ENCODE measurements at regions not wholly inside any gene's neighbourhood (a gene's known extent, or its start where the extent isn't known, plus 50 kb on each side); places are given as distances from the start of the nearest gene placed in this dataset.
"Not testable (repeated sequence)": the region's sequence is repeated elsewhere in the genome, so short reads cannot be mapped to it uniquely, and the experiment has no call there.

DNA sequence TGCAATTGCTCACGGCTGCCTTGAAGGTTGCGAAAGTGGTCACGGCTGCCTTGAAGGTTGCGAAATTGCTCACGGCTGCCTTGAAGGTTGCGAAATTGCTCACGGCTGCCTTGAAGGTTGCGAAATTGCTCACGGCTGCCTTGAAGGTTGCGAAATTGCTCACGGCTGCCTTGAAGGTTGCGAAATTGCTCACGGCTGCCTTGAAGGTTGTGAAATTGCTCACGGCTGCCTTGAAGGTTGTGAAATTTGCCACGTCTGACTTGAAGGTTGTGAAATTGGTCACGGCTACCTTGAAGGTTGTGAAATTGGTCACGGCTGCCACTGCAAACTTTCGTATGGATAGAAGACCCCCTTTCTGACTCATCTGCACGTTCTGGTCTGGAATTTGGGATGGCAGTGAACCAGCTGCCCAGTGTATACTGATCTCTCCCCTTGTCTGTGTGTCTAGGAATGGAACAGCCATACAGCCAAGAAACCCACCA, 150.1 kb downstream of the ASMT start:
- H3K9me3 ChIP-seq (replicated peaks; ENCODE audit: control insufficient read depth, low read depth, low read length); H3K4me1 ChIP-seq (ENCODE audit: control insufficient read depth, insufficient read depth, low read length); H3K4me3 ChIP-seq (ENCODE audit: low read length); H3K36me3 ChIP-seq (ENCODE audit: control insufficient read depth, insufficient read depth, low read length); DNase-seq; H3K27ac ChIP-seq (ENCODE audit: low read length); H3K27me3 ChIP-seq (ENCODE audit: control insufficient read depth, insufficient read depth, low read length): not testable (repeated sequence)
- WGBS (ENCODE audit: insufficient coverage), result 68% methylated on average over 3 of the region's 19 CpGs

DNA sequence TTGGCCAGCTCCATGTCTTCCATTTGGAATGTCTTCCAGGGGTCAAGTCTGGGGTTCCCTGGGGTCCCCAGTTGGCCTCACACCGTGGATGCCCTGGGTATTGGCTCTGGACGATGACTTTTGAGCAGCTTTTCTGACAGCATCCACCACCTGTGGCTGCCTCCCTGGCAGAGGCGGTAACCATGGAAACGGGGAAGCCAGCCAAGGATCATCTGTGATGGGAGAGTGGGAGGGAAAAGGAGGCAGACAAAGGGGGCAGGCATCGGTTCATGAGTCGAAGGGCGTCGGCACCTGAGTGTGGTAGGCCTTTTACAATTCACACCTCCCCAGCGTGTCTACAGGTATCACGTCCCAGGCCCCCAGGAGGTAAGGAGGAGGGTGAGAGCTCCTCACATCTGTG, 152.2 kb downstream of the ASMT start:
- peaks cover 2% of the 10 kb centered on the region for H3K27me3 ChIP-seq (ENCODE audit: control insufficient read depth, insufficient read depth, low read length)
- no peak overlapping the region for H3K4me3 ChIP-seq (ENCODE audit: low read length)
- no peaks in the 10 kb centered on the region for H3K4me1 ChIP-seq (ENCODE audit: control insufficient read depth, insufficient read depth, low read length)
- no peaks in the 10 kb centered on the region for H3K9me3 ChIP-seq (replicated peaks; ENCODE audit: control insufficient read depth, low read depth, low read length)
- 67% methylated on average over 4 of the region's 10 CpGs for WGBS (ENCODE audit: insufficient coverage)
- H3K36me3 ChIP-seq (ENCODE audit: control insufficient read depth, insufficient read depth, low read length), result no peaks in the 10 kb centered on the region
- DNase-seq, result no peak
- no peak overlapping the region for H3K27ac ChIP-seq (ENCODE audit: low read length)

GRCh38 chrX:1778817-1779216, 164.0 kb downstream of the ASMT start:
- no peak overlapping the region for H3K4me3 ChIP-seq (ENCODE audit: low read length)
- DNase-seq, result no peak
- H3K27me3 ChIP-seq (ENCODE audit: control insufficient read depth, insufficient read depth, low read length), result no peaks in the 10 kb centered on the region
- H3K9me3 ChIP-seq (replicated peaks; ENCODE audit: control insufficient read depth, low read depth, low read length), result no peaks in the 10 kb centered on the region
- no peak overlapping the region for H3K27ac ChIP-seq (ENCODE audit: low read length)
- no peaks in the 10 kb centered on the region for H3K4me1 ChIP-seq (ENCODE audit: control insufficient read depth, insufficient read depth, low read length)
- 86% methylated on average over 2 of the region's 4 CpGs for WGBS (ENCODE audit: insufficient coverage)
- no peaks in the 10 kb centered on the region for H3K36me3 ChIP-seq (ENCODE audit: control insufficient read depth, insufficient read depth, low read length)

DNA sequence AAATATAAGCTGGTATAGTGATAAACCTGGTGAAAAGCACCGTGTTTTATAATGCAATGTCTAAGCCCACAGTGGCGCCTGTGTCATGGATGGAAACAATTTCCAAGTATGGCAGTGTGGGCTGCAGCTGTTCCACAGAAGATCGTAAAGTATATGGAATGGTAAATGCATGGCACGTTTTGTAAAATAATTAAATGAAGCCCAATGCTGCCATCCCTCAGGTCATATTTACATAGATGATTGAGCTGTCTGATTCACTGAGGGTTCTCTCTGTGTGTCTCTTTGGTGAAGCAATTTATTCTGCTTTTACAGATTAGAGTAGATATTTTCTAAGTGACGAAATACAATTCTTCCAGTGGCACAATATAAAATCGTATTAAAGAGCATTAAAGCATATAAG, 164.8 kb downstream of the ASMT start:
- Histone ChIP-seq H3K4me3 (ENCODE audit: low read length) (no peak overlapping the region), H3K36me3 (ENCODE audit: control insufficient read depth, insufficient read depth, low read length) (no peaks in the 10 kb centered on the region), H3K9me3 (replicated peaks; ENCODE audit: control insufficient read depth, low read depth, low read length) (peaks cover under 1% of the 10 kb centered on the region), H3K27ac (ENCODE audit: low read length) (no peak overlapping the region), H3K27me3 (ENCODE audit: control insufficient read depth, insufficient read depth, low read length) (no peaks in the 10 kb centered on the region), H3K4me1 (ENCODE audit: control insufficient read depth, insufficient read depth, low read length) (no peaks in the 10 kb centered on the region)
- WGBS (ENCODE audit: insufficient coverage), result 39% methylated on average over 3 of the region's 6 CpGs
- no peak for DNase-seq

GRCh38 chrX:1781766-1782165, 166.9 kb downstream of the ASMT start:
- Histone ChIP-seq H3K9me3 (replicated peaks; ENCODE audit: control insufficient read depth, low read depth, low read length) (peaks cover 3% of the 10 kb centered on the region), H3K4me3 (ENCODE audit: low read length) (no peak overlapping the region), H3K27me3 (ENCODE audit: control insufficient read depth, insufficient read depth, low read length) (no peaks in the 10 kb centered on the region), H3K4me1 (ENCODE audit: control insufficient read depth, insufficient read depth, low read length) (no peaks in the 10 kb centered on the region), H3K27ac (ENCODE audit: low read length) (no peak overlapping the region), H3K36me3 (ENCODE audit: control insufficient read depth, insufficient read depth, low read length) (no peaks in the 10 kb centered on the region)
- DNase-seq, result peak; percentile 9
- WGBS (ENCODE audit: insufficient coverage), result 57% methylated on average over 11 of the region's 11 CpGs

GRCh38 chrX:1784773-1785172, 169.9 kb downstream of the ASMT start:
- no peak overlapping the region for H3K27ac ChIP-seq (ENCODE audit: low read length)
- H3K9me3 ChIP-seq (replicated peaks; ENCODE audit: control insufficient read depth, low read depth, low read length), result peaks cover 3% of the 10 kb centered on the region
- H3K36me3 ChIP-seq (ENCODE audit: control insufficient read depth, insufficient read depth, low read length), result no peaks in the 10 kb centered on the region
- H3K27me3 ChIP-seq (ENCODE audit: control insufficient read depth, insufficient read depth, low read length), result no peaks in the 10 kb centered on the region
- WGBS (ENCODE audit: insufficient coverage), result 70% methylated on average over 2 of the region's 3 CpGs
- DNase-seq, result no peak
- H3K4me3 ChIP-seq (ENCODE audit: low read length), result no peak overlapping the region
- H3K4me1 ChIP-seq (ENCODE audit: control insufficient read depth, insufficient read depth, low read length), result no peaks in the 10 kb centered on the region

GRCh38 chrX:1788300-1788911, 173.5 kb downstream of the ASMT start:
- no peak overlapping the region for H3K27ac ChIP-seq (ENCODE audit: low read length)
- no peaks in the 10 kb centered on the region for H3K4me1 ChIP-seq (ENCODE audit: control insufficient read depth, insufficient read depth, low read length)
- no peak for DNase-seq
- peaks cover 3% of the 10 kb centered on the region for H3K9me3 ChIP-seq (replicated peaks; ENCODE audit: control insufficient read depth, low read depth, low read length)
- H3K27me3 ChIP-seq (ENCODE audit: control insufficient read depth, insufficient read depth, low read length), result no peaks in the 10 kb centered on the region
- H3K36me3 ChIP-seq (ENCODE audit: control insufficient read depth, insufficient read depth, low read length), result no peaks in the 10 kb centered on the region
- no peak overlapping the region for H3K4me3 ChIP-seq (ENCODE audit: low read length)
- 95% methylated on average over 4 of the region's 5 CpGs for WGBS (ENCODE audit: insufficient coverage)

DNA sequence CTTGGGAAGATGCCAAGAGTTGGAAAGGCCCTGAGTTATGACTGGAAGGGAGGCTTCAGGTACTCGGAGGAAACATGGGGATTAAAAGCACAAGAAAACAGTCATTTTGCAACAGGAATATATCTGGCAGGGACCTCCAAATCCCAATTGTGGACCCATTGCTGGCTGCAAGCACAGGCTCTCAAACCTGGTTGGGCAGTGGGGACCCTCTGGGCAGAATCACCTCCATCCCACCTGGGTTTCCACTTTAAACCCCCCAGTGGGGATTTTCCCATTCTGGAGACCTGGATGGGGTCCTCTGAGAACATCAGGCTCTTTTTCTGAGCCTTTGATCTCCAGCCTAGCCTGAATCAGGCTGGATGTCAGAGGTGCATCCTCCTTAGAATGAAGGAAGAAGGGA, 177.8 kb downstream of the ASMT start:
- Histone ChIP-seq H3K36me3 (ENCODE audit: control insufficient read depth, insufficient read depth, low read length) (no peaks in the 10 kb centered on the region), H3K27me3 (ENCODE audit: control insufficient read depth, insufficient read depth, low read length) (no peaks in the 10 kb centered on the region), H3K9me3 (replicated peaks; ENCODE audit: control insufficient read depth, low read depth, low read length) (no peaks in the 10 kb centered on the region), H3K27ac (ENCODE audit: low read length) (no peak overlapping the region), H3K4me1 (ENCODE audit: control insufficient read depth, insufficient read depth, low read length) (no peaks in the 10 kb centered on the region), H3K4me3 (ENCODE audit: low read length) (no peak overlapping the region)
- WGBS (ENCODE audit: insufficient coverage), result 43% methylated on average over 1 of the region's 1 CpG
- no peak for DNase-seq

- Histone ChIP-seq H3K27me3 (ENCODE audit: control insufficient read depth, insufficient read depth, low read length) (no peaks in the 10 kb centered on the region), H3K9me3 (replicated peaks; ENCODE audit: control insufficient read depth, low read depth, low read length) (no peaks in the 10 kb centered on the region), H3K36me3 (ENCODE audit: control insufficient read depth, insufficient read depth, low read length) (no peaks in the 10 kb centered on the region), H3K4me1 (ENCODE audit: control insufficient read depth, insufficient read depth, low read length) (no peaks in the 10 kb centered on the region), H3K27ac (ENCODE audit: low read length) (no peak overlapping the region), H3K4me3 (ENCODE audit: low read length) (no peak overlapping the region)
- WGBS (ENCODE audit: insufficient coverage), result 50% methylated on average over 6 of the region's 9 CpGs
- DNase-seq, result no peak
Measured at GRCh38 chrX:1794586-1794985, 179.7 kb downstream of the ASMT start.

GRCh38 chrX:1802912-1803311, 188.1 kb downstream of the ASMT start:
- no peaks in the 10 kb centered on the region for H3K36me3 ChIP-seq (ENCODE audit: control insufficient read depth, insufficient read depth, low read length)
- H3K27ac ChIP-seq (ENCODE audit: low read length), result no peak overlapping the region
- H3K9me3 ChIP-seq (replicated peaks; ENCODE audit: control insufficient read depth, low read depth, low read length), result no peaks in the 10 kb centered on the region
- no peak for DNase-seq
- H3K4me1 ChIP-seq (ENCODE audit: control insufficient read depth, insufficient read depth, low read length), result no peaks in the 10 kb centered on the region
- peaks cover 3% of the 10 kb centered on the region for H3K27me3 ChIP-seq (ENCODE audit: control insufficient read depth, insufficient read depth, low read length)
- WGBS (ENCODE audit: insufficient coverage), result no CpG with 5 or more reads among the region's 6 CpGs
- no peak overlapping the region for H3K4me3 ChIP-seq (ENCODE audit: low read length)

- Histone ChIP-seq H3K27me3 (ENCODE audit: control insufficient read depth, insufficient read depth, low read length) (peaks cover 3% of the 10 kb centered on the region), H3K36me3 (ENCODE audit: control insufficient read depth, insufficient read depth, low read length) (no peaks in the 10 kb centered on the region), H3K4me1 (ENCODE audit: control insufficient read depth, insufficient read depth, low read length) (no peaks in the 10 kb centered on the region), H3K27ac (ENCODE audit: low read length) (no peak overlapping the region), H3K9me3 (replicated peaks; ENCODE audit: control insufficient read depth, low read depth, low read length) (no peaks in the 10 kb centered on the region), H3K4me3 (ENCODE audit: low read length) (no peak overlapping the region)
- WGBS (ENCODE audit: insufficient coverage), result 78% methylated on average over 3 of the region's 3 CpGs
- no peak for DNase-seq
Measured at GRCh38 chrX:1803741-1804140, 188.9 kb downstream of the ASMT start.

All from muscle of leg (tissue), 3 donors.